Activated T-helper 1 cell treated with anti-CD3 and anti-CD28 coated beads, Interleukin-12 subunit alpha, Interleukin-12 subunit beta, Interleukin-2, Interleukin-4 antibody, amounts not matched to agents 30 ng/mL and 10 ng/mL and 1 ng/mL, durations not matched to agents 14 hours and 24 hours and 36 hours (primary cell): ENCODE measurements at regions not wholly inside any gene's neighbourhood (a gene's known extent, or its start where the extent isn't known, plus 50 kb on each side); places are given as distances from the start of the nearest gene placed in this dataset.
A peak's percentile ranks its signal among the peaks of the same experiment; 100 is the strongest.

Experiments used
- DNase-seq: peaks from one replicate; pipeline ENCODE4 v3.0.0; 2021; ENCODE audit warnings: low spot score
- H3K27ac Mint-ChIP-seq: one replicate; pipeline ENCODE4 v1.8.0; 2021; ENCODE audit warnings: mild to moderate bottlenecking, mixed read lengths
- H3K27me3 Mint-ChIP-seq: one replicate; pipeline ENCODE4 v1.8.0; 2022; ENCODE audit warnings: mild to moderate bottlenecking, moderate library complexity, mixed read lengths; ENCODE audit not compliant: insufficient read depth
- H3K36me3 Mint-ChIP-seq: one replicate; pipeline ENCODE4 v1.8.0; 2021; ENCODE audit warnings: low read depth, mixed read lengths
- H3K4me1 Mint-ChIP-seq: one replicate; pipeline ENCODE4 v1.8.0; 2021; ENCODE audit warnings: low read depth, mixed read lengths
- H3K4me3 Mint-ChIP-seq: one replicate; pipeline ENCODE4 v1.8.0; 2021; ENCODE audit warnings: mild to moderate bottlenecking, moderate library complexity, mixed read lengths
- H3K9me3 Mint-ChIP-seq: one replicate; pipeline ENCODE4 v1.8.0; 2021; ENCODE audit warnings: mixed read lengths
- intact Hi-C: fragments of 100-400 bp; cut with micrococcal nuclease; formaldehyde crosslinking; loops from one replicate; pipeline ENCODE4 v1.15.1; 2024

GRCh38 chr14:61212546-61212945 is 68.6 kb downstream of the TMEM30B start:
- H3K4me1 Mint-ChIP-seq, result no peaks in the 10 kb centered on the region
- H3K27me3 Mint-ChIP-seq, result peaks cover 15% of the 10 kb centered on the region
- intact Hi-C loops, result no loop called here
- H3K27ac Mint-ChIP-seq, result no peak overlapping the region
- H3K9me3 Mint-ChIP-seq, result no peaks in the 10 kb centered on the region
- H3K36me3 Mint-ChIP-seq, result no peaks in the 10 kb centered on the region
- no peak for DNase-seq
- no peak overlapping the region for H3K4me3 Mint-ChIP-seq

DNA sequence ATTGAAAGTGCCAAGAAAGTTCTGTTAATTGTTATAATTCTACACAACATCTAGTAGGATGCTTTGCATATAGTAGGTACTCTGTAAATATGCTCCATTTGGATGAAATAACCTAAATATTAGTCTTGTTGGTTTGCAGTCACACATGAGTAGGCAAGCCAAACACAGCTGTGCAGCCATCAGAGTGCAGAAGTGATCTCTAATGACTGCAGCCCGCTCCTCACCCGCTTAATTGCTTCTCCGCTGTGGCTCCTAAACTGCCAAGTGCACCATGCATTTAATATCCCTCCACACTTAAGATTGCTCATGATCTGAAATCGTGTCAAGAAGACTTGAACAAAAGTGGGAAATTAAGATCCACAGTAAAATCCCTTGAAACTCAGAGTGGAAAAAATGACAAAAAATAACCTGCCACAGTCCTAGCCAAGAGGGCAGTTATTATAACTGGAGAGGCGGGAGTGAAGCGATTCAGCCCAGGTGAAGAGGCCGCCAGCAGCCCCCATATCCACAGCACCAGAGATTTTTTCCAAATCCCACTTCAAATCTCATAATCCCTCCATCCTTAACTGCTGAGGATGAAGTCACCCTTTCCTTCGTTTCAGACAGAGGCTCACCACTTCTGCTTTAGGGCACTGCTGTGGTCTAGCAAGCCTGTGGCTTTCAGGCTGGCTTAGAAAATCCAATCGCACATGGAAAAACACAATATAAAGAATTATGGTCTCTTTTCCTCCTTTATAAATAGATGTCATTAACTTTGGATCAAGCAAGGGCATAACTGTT is 69.5 kb downstream of the TMEM30B start:
- H3K27ac Mint-ChIP-seq, result no peak overlapping the region
- H3K9me3 Mint-ChIP-seq, result no peaks in the 10 kb centered on the region
- H3K27me3 Mint-ChIP-seq, result peaks cover 12% of the 10 kb centered on the region
- no peaks in the 10 kb centered on the region for H3K4me1 Mint-ChIP-seq
- intact Hi-C loops, result no loop called here
- no peaks in the 10 kb centered on the region for H3K36me3 Mint-ChIP-seq
- no peak for DNase-seq
- no peak overlapping the region for H3K4me3 Mint-ChIP-seq

- H3K4me1 Mint-ChIP-seq, result no peaks in the 10 kb centered on the region
- H3K36me3 Mint-ChIP-seq, result no peaks in the 10 kb centered on the region
- intact Hi-C loops, result no loop called here
- DNase-seq, result no peak
- H3K27ac Mint-ChIP-seq, result no peak overlapping the region
- H3K4me3 Mint-ChIP-seq, result no peak overlapping the region
- peaks cover 9% of the 10 kb centered on the region for H3K27me3 Mint-ChIP-seq
- no peaks in the 10 kb centered on the region for H3K9me3 Mint-ChIP-seq
Observed at GRCh38 chr14:61203081-61203753, 77.9 kb downstream of the TMEM30B start.

DNA sequence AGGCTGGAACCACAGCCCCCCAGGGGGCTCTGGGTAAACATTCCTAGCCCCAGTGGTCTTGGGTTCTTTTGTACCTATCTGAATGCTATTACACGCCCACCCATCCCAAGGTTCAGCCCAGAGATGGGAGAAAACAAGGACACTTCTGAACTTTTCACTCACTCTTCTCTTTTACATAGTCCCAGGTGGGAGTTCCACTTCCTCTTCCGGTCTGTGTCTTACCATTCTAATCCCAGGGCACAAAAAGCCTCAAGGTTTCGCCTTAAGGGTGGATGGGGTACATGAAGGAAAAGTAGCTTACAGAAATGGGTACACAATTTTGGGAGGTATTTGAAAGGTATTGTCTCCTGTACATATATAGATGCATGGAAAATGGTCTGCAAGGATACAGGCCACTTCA is 79.0 kb downstream of the TMEM30B start:
- no peak for DNase-seq
- Mint-ChIP-seq H3K9me3 (no peaks in the 10 kb centered on the region), H3K27me3 (peaks cover 13% of the 10 kb centered on the region)

DNA sequence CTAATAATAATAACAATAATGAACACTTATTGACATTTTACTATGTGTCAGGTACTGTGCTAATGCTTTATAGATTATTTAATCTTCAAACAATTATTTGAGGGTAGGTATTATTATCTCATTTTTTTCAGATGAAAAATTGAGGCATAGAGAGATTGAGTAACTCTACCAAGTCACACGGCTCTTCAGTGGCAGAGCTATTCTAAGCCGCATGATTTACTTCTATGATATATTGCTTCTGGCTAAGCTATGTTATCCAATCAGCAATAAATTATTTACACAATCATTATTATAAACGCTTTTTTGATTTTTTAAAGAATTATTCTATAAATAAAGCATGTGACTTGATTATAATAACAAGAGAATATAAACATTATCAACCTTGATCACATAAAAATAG is 80.0 kb downstream of the TMEM30B start:
- no peaks in the 10 kb centered on the region for H3K36me3 Mint-ChIP-seq
- no peak for DNase-seq
- H3K4me3 Mint-ChIP-seq, result no peak overlapping the region
- H3K9me3 Mint-ChIP-seq, result no peaks in the 10 kb centered on the region
- H3K4me1 Mint-ChIP-seq, result no peaks in the 10 kb centered on the region
- H3K27ac Mint-ChIP-seq, result no peak overlapping the region
- intact Hi-C loops, result no loop called here
- peaks cover 13% of the 10 kb centered on the region for H3K27me3 Mint-ChIP-seq

More for the DNA sequence above, 79.0 kb downstream of the TMEM30B start:
- intact Hi-C loops, result no loop called here
- Mint-ChIP-seq H3K27ac (no peak overlapping the region), H3K36me3 (no peaks in the 10 kb centered on the region), H3K4me3 (no peak overlapping the region), H3K4me1 (no peaks in the 10 kb centered on the region)

- no peak overlapping the region for H3K27ac Mint-ChIP-seq
- no peaks in the 10 kb centered on the region for H3K9me3 Mint-ChIP-seq
- peaks cover 16% of the 10 kb centered on the region for H3K27me3 Mint-ChIP-seq
- no peak for DNase-seq
- H3K36me3 Mint-ChIP-seq, result no peaks in the 10 kb centered on the region
- intact Hi-C loops, result no loop called here
- H3K4me3 Mint-ChIP-seq, result no peak overlapping the region
- no peaks in the 10 kb centered on the region for H3K4me1 Mint-ChIP-seq
Observed at GRCh38 chr14:61197416-61197815, 83.7 kb downstream of the TMEM30B start.

- H3K36me3 Mint-ChIP-seq, result no peaks in the 10 kb centered on the region
- H3K27ac Mint-ChIP-seq, result no peak overlapping the region
- intact Hi-C loops, result no loop called here
- no peaks in the 10 kb centered on the region for H3K9me3 Mint-ChIP-seq
- H3K27me3 Mint-ChIP-seq, result peaks cover 16% of the 10 kb centered on the region
- H3K4me3 Mint-ChIP-seq, result no peak overlapping the region
- H3K4me1 Mint-ChIP-seq, result no peaks in the 10 kb centered on the region
- DNase-seq, result no peak
Observed at GRCh38 chr14:61196792-61197191, 84.3 kb downstream of the TMEM30B start.

- no peak overlapping the region for H3K4me3 Mint-ChIP-seq
- H3K9me3 Mint-ChIP-seq, result no peaks in the 10 kb centered on the region
- no peaks in the 10 kb centered on the region for H3K4me1 Mint-ChIP-seq
- no peaks in the 10 kb centered on the region for H3K36me3 Mint-ChIP-seq
- H3K27me3 Mint-ChIP-seq, result peaks cover 16% of the 10 kb centered on the region
- DNase-seq, result no peak
- intact Hi-C loops, result no loop called here
- H3K27ac Mint-ChIP-seq, result no peak overlapping the region
Observed at GRCh38 chr14:61196034-61196433, 85.1 kb downstream of the TMEM30B start.

DNA sequence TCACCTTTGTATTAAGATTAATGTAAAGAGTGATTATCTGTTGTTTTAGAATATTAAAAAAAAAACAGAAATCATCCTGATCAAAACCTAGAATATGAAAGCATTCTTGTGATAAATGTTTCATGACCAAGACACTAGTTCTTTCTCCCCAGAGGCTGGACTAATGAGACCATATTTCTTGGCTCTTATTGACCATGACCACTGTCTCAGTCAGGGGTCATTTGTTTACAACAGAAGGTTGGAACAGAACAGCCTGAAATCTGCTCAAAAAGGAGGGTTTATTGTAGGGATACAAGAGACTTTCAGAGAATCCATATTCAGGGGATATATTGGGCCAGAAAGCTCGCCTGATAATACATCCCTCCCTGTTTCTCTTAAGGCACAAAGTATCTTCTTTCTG is 87.7 kb downstream of the TMEM30B start:
- Mint-ChIP-seq H3K4me1 (peaks cover 15% of the 10 kb centered on the region), H3K9me3 (no peaks in the 10 kb centered on the region), H3K27me3 (peaks cover 25% of the 10 kb centered on the region), H3K4me3 (no peak overlapping the region), H3K36me3 (no peaks in the 10 kb centered on the region), H3K27ac (no peak overlapping the region)
- intact Hi-C loops, result no loop called here
- no peak for DNase-seq

DNA sequence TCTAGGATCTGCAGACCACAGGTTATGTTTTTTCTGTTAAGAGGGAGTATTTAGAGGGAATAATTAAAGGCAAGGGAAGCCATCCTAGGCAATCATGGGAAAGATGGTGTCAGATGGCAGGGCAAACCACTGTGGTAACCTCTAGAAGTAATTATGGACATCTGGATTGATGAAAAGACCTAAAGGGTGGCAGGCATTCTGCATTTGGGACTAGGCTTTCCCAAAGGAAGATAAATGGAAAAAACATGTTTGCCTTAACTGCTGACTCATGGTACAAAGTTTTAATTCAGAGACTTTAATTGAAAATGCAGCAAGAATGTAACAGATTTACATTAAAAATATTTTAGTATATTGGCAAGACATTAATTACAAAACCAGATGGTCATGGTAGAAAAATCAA is 88.1 kb downstream of the TMEM30B start:
- intact Hi-C loops, result no loop called here
- peaks cover 15% of the 10 kb centered on the region for H3K4me1 Mint-ChIP-seq

GRCh38 chr14:61191733-61192132 is 89.4 kb downstream of the TMEM30B start:
- DNase-seq, result no peak
- no peaks in the 10 kb centered on the region for H3K9me3 Mint-ChIP-seq
- H3K4me1 Mint-ChIP-seq, result peaks cover 15% of the 10 kb centered on the region
- intact Hi-C loops, result no loop called here
- H3K27ac Mint-ChIP-seq, result no peak overlapping the region
- no peak overlapping the region for H3K4me3 Mint-ChIP-seq
- no peaks in the 10 kb centered on the region for H3K36me3 Mint-ChIP-seq
- peaks cover 20% of the 10 kb centered on the region for H3K27me3 Mint-ChIP-seq

More for the DNA sequence above, 88.1 kb downstream of the TMEM30B start:
- Mint-ChIP-seq H3K9me3 (no peaks in the 10 kb centered on the region), H3K27ac (no peak overlapping the region), H3K4me3 (no peak overlapping the region), H3K27me3 (peaks cover 25% of the 10 kb centered on the region), H3K36me3 (no peaks in the 10 kb centered on the region)
- DNase-seq, result no peak

DNA sequence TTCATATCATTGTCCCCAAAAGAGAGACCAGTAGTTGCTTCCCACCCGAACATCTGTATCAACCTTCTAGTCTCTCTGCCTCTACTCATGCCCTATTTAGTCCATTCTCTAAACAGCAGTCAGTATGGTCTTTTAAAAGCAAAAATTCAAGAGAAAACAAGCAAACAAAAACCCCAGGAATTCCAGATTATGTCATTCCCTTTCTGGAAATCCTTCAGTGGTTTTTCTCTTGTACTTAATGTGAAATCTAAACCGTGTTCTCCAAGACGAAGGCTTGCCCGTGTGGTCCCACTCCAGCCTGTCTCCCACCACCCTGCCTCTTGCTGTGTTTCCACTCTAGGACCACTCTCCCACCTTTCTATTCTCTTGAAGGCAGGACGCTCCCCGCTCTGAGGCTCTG is 90.8 kb downstream of the TMEM30B start:
- H3K4me1 Mint-ChIP-seq, result peaks cover 19% of the 10 kb centered on the region
- H3K27me3 Mint-ChIP-seq, result peaks cover 23% of the 10 kb centered on the region
- H3K9me3 Mint-ChIP-seq, result no peaks in the 10 kb centered on the region
- H3K27ac Mint-ChIP-seq, result no peak overlapping the region
- H3K4me3 Mint-ChIP-seq, result no peak overlapping the region
- intact Hi-C loops, result no loop called here
- DNase-seq, result no peak
- H3K36me3 Mint-ChIP-seq, result no peaks in the 10 kb centered on the region

GRCh38 chr14:61188978-61189808 is 91.9 kb downstream of the TMEM30B start:
- DNase-seq, result no peak
- Mint-ChIP-seq H3K9me3 (no peaks in the 10 kb centered on the region), H3K36me3 (no peaks in the 10 kb centered on the region), H3K27me3 (peaks cover 23% of the 10 kb centered on the region), H3K4me1 (peaks cover 26% of the 10 kb centered on the region), H3K4me3 (peak overlapping the region; percentile 70), H3K27ac (peak overlapping the region; percentile 15)
- intact Hi-C loops, result loop anchor here (5.0 to 10.0 kb wide), 2 partner anchors 162 to 534 kb away; no protein-coding TSS in a partner anchor
